SK-N-SH (cell line): ENCODE measurements at regions not wholly inside any gene's neighbourhood (a gene's known extent, or its start where the extent isn't known, plus 50 kb on each side); places are given as distances from the start of the nearest gene placed in this dataset.

ENCODE experiments used
- CHD2 ChIP-seq: fragments of 150-350 bp; IDR thresholded peaks from 2 replicates; pipeline ENCODE4 v1.6.1; 2018; ENCODE audit warnings: low read length; ENCODE audit not compliant: partially characterized antibody
- CTCF ChIP-seq: fragments of 200-600 bp; sonication (generic); IDR thresholded peaks from 2 replicates; pipeline ENCODE4 v1.6.1; 2017; ENCODE audit warnings: antibody characterized with exemption, mild to moderate bottlenecking, moderate library complexity
- EP300 ChIP-seq, 2 experiments: IDR thresholded peaks; 2 replicates each; pipeline versions ENCODE4 v1.4.0 to v1.6.1; 2012; ENCODE audit warnings: borderline replicate concordance in 1 of 2, low read depth in 1 of 2, low read length in 1 of 2
- NFIC ChIP-seq: IDR thresholded peaks from 2 replicates; pipeline ENCODE4 v1.4.0; 2012; ENCODE audit warnings: borderline replicate concordance
- POLR2AphosphoS5 ChIP-seq: IDR thresholded peaks from 2 replicates; pipeline ENCODE4 v1.6.1; 2012; ENCODE audit warnings: low read depth, low read length
- RAD21 ChIP-seq: IDR thresholded peaks from 2 replicates; pipeline ENCODE4 v1.6.1; 2012; ENCODE audit warnings: mild to moderate bottlenecking, low read length
- ZBTB33 ChIP-seq: IDR thresholded peaks from 2 replicates; pipeline ENCODE4 v1.4.0; 2012; ENCODE audit warnings: low read depth, borderline replicate concordance
- TF ChIP-seq, protein P1 (sequence below): IDR thresholded peaks from 2 replicates; pipeline ENCODE4 v1.6.1; 2012; ENCODE audit warnings: mild to moderate bottlenecking, low read depth, low read length, moderate library complexity

DNA sequence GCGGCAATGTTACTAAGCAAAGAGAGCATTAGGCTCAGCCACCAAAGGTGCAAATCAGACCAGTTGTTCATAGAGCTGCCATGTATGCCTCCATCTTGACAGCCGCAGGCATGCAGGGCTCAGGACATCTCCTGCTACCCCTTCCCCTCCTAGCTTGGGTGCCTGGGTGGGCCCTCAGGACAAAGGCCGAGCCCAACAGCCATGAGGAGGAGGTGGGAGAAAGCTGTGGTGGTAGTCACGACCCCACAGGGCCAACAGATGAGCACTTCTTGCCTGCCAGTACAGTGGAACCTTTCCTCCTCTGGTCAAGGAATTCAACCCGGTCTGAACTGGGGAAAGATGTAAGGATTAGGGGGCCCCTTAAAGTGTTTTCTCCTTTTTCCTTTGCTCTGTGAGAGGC, 386.4 kb upstream of the SLITRK6 start:
- no peak for TF ChIP-seq CTCF
- TF ChIP-seq ZBTB33 = no peak
- TF ChIP-seq EP300 (IDR thresholded peaks at IDR 0.05; ENCODE audit: borderline replicate concordance in 1 of 2, low read depth in 1 of 2, low read length in 1 of 2) = no peak
- TF ChIP-seq POLR2AphosphoS5 = no peak
- TF ChIP-seq NFIC = no peak
- TF ChIP-seq CHD2 = no peak
- no peak for TF ChIP-seq RAD21
- TF ChIP-seq, protein P1, sequence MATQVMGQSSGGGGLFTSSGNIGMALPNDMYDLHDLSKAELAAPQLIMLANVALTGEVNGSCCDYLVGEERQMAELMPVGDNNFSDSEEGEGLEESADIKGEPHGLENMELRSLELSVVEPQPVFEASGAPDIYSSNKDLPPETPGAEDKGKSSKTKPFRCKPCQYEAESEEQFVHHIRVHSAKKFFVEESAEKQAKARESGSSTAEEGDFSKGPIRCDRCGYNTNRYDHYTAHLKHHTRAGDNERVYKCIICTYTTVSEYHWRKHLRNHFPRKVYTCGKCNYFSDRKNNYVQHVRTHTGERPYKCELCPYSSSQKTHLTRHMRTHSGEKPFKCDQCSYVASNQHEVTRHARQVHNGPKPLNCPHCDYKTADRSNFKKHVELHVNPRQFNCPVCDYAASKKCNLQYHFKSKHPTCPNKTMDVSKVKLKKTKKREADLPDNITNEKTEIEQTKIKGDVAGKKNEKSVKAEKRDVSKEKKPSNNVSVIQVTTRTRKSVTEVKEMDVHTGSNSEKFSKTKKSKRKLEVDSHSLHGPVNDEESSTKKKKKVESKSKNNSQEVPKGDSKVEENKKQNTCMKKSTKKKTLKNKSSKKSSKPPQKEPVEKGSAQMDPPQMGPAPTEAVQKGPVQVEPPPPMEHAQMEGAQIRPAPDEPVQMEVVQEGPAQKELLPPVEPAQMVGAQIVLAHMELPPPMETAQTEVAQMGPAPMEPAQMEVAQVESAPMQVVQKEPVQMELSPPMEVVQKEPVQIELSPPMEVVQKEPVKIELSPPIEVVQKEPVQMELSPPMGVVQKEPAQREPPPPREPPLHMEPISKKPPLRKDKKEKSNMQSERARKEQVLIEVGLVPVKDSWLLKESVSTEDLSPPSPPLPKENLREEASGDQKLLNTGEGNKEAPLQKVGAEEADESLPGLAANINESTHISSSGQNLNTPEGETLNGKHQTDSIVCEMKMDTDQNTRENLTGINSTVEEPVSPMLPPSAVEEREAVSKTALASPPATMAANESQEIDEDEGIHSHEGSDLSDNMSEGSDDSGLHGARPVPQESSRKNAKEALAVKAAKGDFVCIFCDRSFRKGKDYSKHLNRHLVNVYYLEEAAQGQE = no peak
